GM11168 (cell line): ENCODE measurements at regions not wholly inside any gene's neighbourhood (a gene's known extent, or its start where the extent isn't known, plus 50 kb on each side); places are given as distances from the start of the nearest gene placed in this dataset.
"Not testable (repeated sequence)": the region's sequence is repeated elsewhere in the genome, so short reads cannot be mapped to it uniquely, and the experiment has no call there.

Experiments used
- in situ Hi-C: fragments of 300-500 bp; cut with MboI; formaldehyde crosslinking; loops from one replicate; pipeline ENCODE4 v1.12.0; 2022; ENCODE audit warnings: low sequenced_read_pairs; ENCODE audit not compliant: unreplicated experiment

GRCh38 chr1:99533909-99534637, 111.8 kb upstream of the PALMD start:
- in situ Hi-C loops: no loop called here

- in situ Hi-C loops: no loop called here
Observed at GRCh38 chr1:99534638-99534930, 111.3 kb upstream of the PALMD start.

DNA sequence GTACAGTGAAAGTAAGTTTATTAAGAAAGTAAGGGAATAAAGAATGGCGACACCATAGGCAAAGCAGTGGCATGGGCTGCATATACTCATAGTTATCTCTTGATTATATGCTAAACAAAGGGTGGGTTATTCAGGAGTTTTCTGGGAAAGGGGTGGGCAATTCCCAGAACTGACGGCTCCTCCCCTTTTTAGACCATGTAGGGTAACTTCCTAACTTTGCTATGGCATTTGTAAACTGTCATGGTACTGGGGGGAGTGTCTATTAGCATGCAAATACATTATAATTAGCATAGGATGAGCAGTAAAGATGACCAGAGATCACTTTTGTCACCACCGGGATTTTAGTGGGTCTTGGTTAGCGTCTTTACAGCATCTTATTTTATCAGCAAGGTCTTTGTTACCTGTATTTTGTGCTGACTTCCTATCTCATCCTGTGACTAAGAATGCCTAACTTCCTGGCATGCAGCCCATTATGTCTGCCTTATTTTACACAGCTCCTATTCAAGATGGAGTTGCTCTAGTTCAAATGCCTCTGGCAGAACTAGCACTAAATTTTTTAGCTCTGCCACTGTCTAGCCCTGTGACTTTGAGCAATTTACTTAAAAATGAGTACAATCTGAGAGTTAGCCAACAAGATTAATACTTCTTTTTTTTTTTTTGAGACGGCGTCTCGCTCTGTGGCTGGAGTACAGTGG, 110.3 kb upstream of the PALMD start:
- in situ Hi-C loops: no loop called here

DNA sequence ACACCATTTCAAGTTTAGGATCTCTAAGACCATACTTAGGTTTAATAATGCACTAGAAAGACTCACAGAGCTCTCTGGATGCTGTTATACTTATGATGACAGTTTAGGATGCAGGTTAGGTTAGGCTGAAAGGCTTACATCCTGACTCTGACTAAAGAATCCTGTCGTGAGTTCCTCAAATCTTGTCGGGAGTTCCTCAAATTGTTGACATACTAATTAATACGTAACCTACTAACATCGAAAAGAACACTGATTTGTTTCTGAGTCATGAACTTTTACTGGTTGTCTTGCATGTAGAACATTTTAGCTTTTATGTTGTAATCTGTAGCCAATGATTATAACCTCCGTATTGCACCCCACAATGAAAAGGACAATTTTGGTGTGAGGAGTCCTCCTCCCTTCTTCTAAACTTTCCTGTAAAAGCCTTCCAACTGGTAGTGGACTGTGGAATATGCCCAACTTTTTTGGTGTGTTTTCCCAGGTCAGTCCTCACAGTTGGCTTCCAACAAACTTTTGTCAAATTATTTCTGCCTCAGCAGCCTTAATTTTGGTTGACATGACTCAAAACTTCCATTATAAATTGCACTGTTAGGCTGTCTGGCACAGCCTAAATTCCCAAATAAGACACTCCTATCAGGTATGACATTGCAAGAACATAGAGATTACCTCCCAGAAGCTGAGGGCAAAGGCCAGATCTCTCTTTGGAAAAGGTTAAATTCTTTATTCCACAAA, 107.9 kb upstream of the PALMD start:
- in situ Hi-C loops: no loop called here

- in situ Hi-C loops: no loop called here
Observed at GRCh38 chr1:99538618-99538956, 107.3 kb upstream of the PALMD start.

DNA sequence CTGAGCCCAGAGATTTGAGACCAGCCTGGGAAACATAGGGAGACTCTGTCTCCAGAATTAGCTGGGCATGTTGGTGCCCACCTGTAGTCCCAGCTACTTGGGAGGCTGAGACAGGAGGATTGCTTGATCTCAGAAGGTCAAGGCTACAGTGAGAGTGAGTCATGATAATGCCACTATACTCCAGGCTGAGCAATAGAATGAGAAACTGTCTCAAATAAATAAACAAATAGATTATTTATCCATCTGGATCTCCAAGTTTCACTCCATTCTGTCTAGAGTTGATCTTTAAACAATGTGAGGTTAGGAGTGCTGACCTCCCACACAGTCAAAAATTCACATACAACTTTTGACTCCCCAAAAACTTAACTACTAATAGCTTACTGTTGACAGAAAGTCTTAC, 106.8 kb upstream of the PALMD start:
- in situ Hi-C loops: no loop called here

- in situ Hi-C loops: no loop called here
Observed at GRCh38 chr1:99540744-99541143, 105.2 kb upstream of the PALMD start.

- in situ Hi-C loops: no loop called here
Observed at GRCh38 chr1:99544328-99544727, 101.6 kb upstream of the PALMD start.

DNA sequence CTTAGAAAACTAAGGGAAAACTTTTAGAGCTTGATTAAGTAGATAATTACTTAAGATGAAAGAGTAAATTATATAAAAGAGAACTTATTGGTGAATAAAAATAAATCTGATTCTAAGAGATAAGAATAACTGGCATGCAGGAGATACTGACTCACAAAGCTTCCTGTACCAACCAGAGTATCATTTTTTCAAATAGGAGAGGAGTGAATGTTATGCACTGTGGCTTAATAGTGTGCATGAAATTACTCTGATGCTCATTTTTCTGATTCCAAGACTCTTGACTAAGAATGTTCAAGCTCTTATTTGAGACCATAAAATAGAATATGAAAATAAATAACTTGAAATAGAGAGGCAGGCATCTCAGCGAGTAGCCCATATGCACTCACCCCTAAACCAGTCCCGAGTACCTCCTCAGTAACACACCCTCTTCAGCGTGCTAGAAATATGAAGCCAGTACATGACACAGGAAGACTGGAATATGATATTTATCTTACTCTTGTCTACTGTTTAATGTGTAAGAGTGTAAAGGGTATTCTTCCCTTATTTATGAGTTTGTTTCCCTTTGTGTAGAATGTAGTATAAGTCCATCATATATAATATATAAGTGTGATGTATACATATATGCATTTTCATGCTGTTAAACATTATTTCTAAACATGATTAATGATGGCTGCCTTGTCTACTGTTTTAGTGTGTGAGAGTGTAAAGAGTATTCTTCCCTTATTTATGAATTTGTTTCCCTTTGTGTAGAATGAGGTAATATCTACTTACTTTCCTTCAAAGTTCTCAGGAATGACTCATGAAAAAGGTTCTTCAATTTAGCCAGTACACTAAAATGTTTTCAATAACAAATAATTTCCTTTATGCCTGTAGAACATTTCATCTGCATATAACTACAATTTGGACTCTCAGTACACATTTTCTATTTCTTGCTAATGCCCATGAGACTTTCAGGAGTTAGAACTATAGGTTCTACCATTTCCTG, 99.2 kb upstream of the PALMD start:
- in situ Hi-C loops: no loop called here

GRCh38 chr1:99548943-99549605, 96.8 kb upstream of the PALMD start:
- in situ Hi-C loops: no loop called here

- in situ Hi-C loops: no loop called here
Observed at GRCh38 chr1:99550198-99550597, 95.7 kb upstream of the PALMD start.

- in situ Hi-C loops: no loop called here
Observed at GRCh38 chr1:99551812-99552614, 93.9 kb upstream of the PALMD start.

- in situ Hi-C loops: no loop called here
Observed at GRCh38 chr1:99553301-99553700, 92.6 kb upstream of the PALMD start.

DNA sequence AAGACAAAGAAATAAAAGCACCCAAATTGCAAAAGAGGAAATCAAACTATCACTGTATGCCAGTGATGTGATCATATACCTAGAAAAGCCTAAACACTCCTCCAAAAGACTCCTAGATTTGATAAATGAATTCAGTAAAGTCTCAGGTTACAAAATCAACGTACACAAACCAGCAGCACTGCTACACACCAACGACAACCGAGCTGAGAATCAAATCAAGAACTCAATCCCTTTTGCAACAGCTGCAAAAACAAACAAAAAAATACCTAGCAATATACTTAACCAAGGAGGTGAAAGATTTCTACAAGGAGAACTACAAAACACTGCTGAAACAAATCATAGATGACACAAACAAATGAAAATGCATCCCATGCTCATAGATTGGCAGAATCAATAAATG, 92.1 kb upstream of the PALMD start:
- in situ Hi-C loops: not testable (repeated sequence)

DNA sequence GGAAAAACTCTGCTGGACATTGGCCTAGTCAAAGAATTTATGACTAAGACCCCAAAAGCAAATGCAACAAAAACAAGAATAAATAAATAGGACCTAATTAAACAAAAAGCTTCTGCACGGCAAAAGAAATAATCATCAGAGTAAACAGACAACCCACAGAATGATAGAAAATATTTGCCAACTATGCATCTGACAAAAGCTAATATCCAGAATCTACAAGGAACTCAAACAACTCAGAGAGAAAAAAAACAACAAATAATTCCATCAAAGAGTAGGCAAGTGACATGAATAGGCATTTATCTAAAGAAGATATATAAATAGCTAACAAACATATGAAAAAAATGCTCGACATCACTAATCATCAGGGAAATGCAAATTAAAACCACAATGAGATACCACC, 91.2 kb upstream of the PALMD start:
- in situ Hi-C loops: no loop called here

DNA sequence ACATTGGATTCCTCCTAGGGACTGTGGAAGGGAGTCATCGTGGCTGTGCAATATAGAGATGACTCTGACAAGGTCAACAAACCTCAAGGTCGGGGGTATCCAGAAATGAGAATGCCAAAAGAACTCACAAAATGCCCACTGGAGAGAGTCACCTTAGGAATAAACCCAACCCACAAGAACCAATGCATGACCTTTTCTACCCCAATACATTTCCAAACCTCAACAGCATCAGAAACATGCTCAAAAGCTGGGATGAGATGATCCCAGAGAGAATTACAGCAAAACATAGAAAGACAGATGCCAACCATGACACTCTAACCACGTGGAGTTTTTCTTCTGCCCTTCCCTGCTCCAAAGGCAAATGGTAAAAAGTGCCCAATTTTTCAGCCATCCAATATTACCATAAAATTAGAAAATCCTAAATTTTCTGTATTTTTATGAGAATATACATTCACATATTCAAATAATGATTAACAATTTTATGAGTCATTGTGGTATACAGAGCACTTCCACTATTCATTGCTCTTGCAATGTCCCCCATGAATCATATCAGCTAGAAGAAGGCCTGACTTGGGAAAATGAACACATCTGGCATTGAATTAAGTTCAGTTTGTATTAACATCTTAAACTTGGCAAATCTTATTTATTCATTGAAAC, 88.2 kb upstream of the PALMD start:
- in situ Hi-C loops: no loop called here

- in situ Hi-C loops: no loop called here
Observed at GRCh38 chr1:99559166-99559565, 86.7 kb upstream of the PALMD start.

- in situ Hi-C loops: no loop called here
Observed at GRCh38 chr1:99560207-99561040, 85.5 kb upstream of the PALMD start.
